ENCODE measurements at regions not wholly inside any gene's neighbourhood (a gene's known extent, or its start where the extent isn't known, plus 50 kb on each side); places are given as distances from the start of the nearest gene placed in this dataset.

DNA sequence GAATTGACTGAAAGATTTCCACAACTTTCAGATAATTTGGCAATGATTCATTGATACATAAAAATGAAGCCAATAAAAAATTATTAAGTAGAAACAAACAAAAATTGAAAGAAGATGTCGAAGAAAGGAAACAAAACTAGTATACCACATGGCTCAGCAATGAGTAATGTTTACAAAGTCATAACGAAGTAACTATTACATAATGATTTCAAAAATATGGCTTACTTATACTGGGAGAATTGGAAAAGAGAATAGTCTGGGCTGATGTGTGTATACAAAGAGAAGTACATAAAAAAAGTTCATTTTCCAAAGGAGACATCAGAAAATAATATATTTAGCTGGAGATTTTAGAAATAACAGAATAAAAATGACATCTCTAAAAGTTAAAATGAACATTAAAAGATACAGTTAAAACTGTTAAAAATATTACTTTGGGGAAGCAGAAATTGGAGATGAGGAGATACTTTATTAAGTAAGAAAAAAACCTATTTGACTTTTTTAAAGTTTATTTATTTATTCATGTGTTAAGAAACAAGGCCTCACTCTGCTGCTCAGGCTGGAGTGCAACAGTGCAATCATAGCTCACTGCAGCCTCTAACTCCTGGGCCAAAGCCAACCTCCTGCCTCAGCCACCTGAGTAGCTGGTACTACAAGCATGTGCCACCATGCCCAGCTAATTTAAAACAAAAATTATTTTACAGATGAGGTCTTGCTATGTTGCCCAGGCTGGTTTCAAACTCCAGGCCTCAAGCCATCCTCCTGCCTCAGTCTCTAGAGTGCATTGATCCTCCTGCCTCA is 409.7 kb upstream of the PIK3C3 start:
- no peak for DNase-seq (ENCODE audit: low spot score)

DNA sequence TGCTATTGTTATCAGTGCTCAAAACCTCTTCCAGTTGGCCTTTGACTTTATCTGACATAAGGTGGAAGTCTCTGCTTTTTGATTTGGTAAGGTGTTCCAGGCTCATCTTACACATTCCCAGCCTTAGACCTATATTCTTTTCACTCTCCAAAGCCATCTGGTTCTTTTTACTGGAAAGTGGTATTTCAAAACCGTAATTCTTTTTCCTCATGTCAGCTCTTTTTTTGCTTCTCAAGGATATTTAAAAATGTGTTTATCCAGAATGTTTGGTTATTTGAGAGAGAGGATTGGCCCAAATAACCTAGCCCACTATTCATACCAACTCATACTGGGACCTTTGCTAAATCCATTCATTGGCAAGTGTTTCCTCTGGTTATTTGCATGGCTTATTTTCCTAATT is 411.2 kb upstream of the PIK3C3 start:
- no peak for DNase-seq (ENCODE audit: low spot score)

DNA sequence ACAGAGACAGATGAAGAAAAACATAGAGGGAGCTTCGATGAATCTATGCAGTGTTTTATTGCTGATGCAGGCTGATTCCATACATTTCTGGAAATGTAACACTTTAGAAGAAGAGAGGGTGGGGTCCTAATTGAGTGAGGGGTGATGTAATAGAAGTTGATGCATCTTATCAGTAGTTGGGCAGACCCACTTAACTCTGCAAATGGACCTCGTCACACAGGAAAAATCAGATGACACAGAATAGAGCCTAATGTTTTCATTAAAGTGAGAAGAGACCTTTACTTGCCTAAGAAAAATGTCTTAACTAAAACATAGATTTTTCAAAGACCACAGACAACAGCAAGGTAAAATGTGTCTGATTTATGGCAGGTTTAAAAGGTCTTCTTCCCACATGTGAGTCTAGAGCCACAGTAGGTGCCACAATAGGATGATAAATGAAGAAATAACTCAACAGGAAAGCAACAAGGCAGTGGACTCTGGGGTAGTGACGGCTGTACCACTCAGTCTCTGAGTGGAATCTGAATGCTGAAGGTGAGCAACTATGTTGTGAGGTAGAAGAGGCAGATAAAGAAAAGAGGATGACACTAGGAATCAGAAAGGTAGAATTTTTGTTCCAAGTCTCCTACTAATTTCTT is 414.7 kb upstream of the PIK3C3 start:
- DNase-seq (ENCODE audit: low spot score) = no peak

DNA sequence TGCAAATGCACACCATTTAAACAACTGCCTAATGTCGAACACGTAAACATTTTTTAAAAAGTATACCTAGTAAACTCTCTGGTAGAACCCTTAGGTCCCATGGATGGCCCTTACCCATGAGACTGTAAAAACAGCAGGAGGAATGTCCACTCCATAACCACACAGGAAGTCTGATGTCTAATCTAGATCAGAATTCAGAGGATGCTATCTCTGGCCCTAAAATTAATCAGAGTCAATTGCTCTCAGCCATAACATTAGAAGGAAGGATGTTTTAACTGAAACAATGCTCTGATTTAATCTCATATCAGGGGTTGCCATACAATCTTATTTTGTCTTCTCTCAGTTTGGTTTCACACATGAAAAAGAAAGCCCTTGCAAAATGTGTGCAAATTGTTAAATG is 416.3 kb upstream of the PIK3C3 start:
- no peak for DNase-seq (ENCODE audit: low spot score)

DNA sequence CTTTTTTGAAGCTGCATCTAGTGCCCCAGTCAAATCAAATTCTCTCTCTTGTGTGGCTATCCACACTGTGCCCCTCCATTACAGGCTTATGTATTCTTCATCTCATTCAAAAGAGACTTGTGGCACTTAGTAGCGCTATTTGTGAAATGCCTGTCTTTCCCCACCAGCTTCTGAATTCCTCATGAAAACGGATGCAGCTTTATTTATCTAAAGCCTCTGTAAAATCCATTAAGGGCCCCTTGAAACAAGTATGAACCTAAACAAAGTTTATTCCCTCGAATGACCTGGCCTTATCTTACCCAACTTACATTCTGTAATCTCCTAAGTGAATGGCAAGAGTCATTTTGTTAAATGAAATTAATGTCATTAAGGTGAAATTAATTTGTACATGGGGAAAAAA is 417.4 kb upstream of the PIK3C3 start:
- no peak for DNase-seq (ENCODE audit: low spot score)

DNA sequence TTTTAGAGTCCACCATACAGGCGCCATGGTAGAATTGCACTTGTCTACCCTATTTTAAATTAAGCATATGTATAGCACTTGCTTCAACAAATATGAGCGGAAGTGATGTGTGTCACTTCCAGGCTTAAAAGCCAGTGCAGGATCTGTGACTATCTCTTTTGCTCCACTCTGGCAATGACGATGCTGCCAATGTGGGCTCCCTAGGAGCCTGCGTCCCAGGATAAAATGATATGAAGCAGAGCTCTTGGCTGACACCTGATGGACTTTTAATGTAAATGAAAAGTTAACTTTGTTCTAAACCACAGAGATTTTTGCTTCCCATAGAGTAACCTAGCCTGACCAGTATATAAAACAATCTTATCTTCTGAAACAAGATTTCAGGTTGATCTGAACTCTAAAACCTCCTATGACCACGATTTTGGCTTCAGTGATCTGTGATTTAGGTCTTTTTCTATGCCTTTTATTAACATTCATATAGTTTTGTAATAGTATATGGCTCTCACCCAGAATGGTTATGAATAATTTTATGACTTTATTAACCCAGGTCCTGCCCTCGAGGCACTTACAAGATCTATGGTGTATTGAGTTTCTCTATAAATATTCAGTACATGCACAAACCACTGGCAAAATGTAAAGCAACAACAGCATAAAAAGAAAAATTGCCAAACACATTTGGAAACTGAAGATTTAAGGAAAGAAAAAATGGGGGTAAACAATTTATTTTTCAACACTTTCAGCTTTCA is 422.5 kb upstream of the PIK3C3 start:
- DNase-seq (ENCODE audit: low spot score) = no peak

DNA sequence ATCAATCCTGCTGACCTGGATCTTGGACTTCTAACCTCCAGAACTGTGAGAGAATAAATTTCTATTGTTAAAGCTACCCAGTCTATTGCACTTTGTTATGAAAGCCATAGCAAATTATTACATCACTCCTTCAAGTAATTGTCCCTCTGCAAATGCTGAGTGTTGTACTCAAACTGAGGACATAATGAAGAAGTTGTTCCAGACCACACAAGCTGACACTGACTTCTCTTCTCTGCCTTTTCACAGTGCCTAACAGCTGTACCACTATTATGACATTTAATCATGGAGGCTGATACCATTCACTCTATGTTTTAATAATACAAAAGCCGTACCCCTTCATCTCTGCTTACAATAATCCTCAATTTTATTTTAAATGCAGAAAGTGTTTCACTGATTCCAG is 424.1 kb upstream of the PIK3C3 start:
- no peak for DNase-seq (ENCODE audit: low spot score)

DNA sequence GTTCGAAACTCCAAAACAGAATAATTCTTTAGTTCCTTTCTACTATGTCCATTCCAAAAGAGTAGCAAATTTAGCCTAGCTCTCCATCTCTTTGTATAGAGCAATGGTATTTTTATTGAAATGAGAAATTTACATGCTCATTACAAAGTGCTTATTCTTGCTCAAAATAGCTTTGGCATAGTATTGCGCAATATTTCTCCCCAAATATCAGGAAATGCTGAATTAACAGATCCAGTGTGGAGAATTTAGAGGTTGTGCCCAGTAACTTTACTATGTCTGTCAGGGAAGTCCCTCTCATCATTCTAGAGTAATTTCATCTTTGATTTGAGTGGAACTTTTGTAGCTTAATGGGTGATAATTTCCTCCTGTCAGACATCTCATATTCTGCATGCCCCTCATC is 425.9 kb upstream of the PIK3C3 start:
- DNase-seq (ENCODE audit: low spot score) = no peak

DNA sequence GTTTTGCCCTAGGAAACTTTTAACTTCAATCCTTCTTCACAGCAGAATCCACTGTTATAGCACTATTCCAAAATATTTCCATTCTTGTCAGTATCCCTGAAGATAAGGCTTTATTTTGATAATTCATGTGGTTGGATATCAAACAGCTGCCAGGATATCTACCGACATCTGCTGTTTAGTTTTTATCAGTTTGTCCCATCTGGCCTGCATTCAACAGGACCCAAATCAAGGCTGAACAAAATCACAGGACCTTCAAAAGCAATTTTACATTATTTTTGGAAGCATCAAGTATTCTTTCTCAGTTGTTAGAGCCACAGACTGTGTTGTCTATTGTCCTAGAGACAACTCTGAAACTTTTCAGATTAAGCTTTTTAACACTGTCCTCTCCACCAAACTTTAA is 429.0 kb upstream of the PIK3C3 start:
- DNase-seq (ENCODE audit: low spot score) = no peak

DNA sequence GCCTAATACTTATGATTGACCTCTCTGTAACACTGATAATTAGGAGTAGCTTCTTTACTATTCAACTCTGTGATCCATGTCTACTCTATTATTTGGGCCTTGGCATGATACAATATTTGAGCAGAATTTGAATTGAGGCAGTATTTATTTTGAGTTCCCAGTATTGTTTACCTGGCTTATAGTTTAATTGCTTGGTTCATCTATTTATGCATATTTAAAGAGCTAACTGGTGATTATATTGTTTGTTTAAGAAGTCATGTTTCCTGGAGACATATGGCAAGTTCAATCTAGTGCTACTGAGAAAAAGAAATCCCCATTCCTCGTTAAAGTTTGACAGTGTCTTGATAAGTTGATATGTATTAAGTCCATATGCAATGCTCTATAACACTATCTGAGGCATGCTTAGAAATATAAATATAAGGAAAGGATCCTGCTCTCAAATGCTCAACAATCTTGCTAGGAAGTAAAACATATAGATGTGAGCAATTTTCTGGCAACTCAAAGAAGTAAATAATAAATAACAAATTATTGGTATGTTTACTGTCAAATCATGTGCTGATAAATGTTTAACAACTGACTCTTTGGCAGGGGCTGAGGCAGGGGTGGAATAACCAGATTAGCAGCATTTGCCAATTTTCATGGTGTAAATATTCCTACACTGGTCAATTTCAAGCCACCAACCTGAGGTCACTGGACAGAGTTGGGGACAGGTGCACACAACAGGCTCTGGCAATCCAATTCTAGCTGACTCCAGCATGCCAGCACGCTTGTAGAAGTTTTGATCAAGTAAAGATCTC is 430.2 kb upstream of the PIK3C3 start:
- DNase-seq (ENCODE audit: low spot score) = no peak

DNA sequence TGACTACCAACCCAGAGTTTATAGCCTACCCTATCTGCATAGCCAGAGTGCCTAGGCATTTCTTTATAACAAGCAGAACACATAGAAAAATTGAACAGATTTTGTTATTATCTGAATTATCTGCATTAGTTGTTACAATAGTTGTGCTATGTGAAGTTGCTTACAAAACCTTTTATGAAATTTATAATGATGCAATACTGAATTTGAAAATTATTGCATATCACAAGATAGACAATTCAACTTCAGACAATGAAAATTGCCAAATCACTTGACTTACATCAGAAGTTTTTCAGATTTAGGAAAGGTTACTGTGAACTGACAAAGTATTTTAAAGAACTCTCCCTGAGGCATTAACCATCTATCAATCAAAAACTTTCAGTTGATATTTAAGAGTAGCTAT is 437.9 kb upstream of the PIK3C3 start:
- no peak for DNase-seq (ENCODE audit: low spot score)

DNA sequence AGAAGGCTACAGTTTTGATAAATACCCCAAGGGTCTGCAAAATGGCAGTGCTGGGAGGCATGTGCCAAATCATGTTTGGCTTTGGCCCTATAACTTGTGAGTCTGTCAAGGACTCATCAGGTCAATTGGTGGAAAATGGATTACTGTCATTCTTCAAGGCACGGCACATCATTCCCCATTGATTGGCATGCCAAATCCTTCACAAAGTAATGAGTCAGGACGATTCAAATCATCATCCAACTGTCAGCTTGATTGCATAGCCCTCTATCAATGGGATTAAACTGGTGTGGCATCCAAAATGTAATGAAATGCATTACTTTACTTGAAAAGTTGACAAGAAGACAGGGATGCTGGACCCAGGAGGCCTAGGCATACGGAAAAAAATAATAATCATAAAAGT is 441.6 kb upstream of the PIK3C3 start:
- DNase-seq (ENCODE audit: low spot score) = no peak

DNA sequence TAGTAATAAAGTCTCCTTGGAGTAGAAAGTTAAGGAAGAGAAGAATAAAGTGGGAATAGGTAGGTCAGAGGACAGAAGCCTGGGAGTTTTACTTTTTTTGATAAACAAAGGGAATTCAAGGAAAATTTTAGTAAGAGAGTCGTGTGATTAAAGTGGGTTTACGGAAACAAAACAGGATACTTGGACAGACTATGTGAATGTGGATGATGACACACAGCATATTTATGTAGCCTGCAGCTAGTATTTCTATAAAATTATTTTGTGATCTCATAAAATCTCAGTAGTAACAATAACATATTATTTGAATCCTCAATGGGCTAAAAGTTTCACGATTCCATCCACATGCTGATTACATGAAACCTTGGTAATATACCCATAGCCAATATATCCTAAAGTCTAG is 450.7 kb upstream of the PIK3C3 start:
- DNase-seq (ENCODE audit: low spot score) = no peak

DNA sequence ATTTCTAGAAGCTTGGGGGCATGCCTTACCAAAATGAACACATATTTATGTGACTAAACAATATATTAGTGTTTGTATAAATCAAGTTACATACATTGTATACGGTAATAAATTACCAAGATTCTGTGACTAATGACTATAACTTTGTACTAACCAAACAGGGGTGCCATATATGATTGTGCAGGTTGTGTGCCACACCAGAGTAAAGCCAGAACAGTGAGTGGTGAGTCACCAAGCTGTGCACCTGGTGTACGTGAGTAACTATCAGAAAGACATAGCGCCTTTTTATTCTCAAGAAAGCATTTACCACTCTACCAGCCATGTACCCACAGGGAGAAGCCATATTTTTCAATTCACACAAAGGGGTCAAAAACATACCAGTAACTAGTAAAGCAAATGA is 453.2 kb upstream of the PIK3C3 start:
- DNase-seq (ENCODE audit: low spot score) = no peak

DNA sequence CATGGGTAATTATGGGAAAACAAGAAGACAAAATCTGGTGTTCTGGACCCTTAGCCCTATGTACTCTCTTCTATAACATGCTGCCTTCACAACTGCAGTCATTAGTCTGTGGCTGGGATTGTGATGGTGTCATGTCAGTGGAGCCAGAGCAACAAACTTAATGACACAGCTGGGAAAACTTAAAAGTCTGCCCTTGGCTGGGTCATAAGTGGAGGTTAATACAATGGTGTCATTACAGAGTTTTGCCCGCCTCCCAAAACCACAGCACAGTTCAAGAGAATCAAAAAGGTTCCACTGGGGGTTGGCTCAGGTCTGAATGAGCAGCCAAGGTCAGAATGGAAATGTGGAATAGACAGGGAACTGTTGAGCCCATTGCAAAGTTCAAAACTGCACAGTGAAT is 455.7 kb upstream of the PIK3C3 start:
- DNase-seq (ENCODE audit: low spot score) = no peak

DNA sequence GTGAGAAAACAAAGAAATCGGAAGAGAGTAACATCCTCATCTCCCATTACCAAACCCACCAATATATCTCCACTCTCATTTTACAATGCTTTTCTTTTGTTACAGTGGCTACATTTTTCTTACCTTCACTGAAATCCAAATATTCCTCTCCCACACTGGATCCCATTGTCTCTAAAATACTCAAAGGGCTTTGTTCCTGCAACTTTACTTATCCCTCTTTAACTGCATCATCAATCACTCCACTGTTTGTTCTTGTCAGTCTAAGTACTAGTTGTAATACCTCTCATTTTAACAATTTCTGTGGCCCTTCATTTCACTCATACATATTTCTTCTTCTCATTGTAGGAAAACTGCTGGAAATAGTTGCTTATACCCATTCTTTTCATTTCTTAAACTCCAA is 464.2 kb upstream of the PIK3C3 start:
- no peak for DNase-seq (ENCODE audit: low spot score)

DNA sequence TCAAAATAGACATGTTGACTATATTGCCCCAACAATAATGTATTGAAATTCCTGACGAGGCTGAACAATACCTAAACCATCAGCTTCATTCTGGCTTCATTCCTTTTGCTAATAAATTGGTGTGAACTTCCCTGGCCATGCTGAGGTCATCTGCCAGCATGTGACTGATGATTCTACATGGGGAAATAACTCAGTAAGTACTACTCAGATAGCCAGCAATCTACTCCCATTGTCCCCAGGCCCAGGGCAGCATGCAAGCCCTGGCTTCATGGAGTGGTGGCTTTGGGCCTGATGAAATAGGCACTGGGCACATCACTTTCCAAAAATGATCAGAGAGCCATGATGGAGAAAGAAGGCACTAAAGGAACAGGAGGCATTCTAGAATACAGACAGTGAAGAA is 468.5 kb upstream of the PIK3C3 start:
- no peak for DNase-seq (ENCODE audit: low spot score)

DNA sequence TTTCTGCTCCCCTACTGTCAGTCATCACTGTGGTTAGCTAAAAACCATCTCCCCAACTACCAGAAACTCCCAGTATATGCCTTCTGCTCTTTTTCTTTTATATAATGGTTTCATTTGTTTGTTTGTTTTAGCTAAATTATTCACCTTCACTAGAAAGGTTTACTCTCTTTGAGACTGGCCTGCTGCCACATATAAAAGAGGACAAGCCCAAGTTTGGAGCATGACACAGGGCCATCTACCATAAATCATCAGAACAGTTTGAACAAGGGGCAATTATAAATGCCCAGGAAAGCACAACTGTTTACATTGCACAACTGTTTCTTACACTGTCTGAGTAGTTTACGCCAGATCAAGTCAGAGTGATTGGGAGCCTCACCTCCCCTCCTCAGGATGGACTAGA is 471.0 kb upstream of the PIK3C3 start:
- no peak for DNase-seq (ENCODE audit: low spot score)

DNA sequence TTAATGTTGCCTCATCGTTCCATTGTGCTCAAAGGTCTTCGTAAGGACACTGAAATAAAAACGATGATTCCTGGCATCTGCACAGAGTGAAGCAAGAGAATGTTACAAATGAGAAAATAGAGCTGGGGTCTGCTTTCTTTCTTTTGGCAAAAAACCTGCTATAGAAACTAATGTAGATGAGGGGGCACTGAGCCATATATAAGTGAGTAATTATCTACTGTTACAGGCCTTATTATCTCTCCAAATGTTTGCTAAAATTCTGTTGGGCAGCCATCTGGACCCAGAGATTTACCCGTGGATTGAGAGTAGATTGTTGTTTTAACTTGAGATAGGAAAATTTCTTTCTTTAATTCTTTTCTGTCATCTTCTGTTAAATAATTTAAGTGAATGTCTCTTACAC is 472.5 kb upstream of the PIK3C3 start:
- DNase-seq (ENCODE audit: low spot score) = no peak

DNA sequence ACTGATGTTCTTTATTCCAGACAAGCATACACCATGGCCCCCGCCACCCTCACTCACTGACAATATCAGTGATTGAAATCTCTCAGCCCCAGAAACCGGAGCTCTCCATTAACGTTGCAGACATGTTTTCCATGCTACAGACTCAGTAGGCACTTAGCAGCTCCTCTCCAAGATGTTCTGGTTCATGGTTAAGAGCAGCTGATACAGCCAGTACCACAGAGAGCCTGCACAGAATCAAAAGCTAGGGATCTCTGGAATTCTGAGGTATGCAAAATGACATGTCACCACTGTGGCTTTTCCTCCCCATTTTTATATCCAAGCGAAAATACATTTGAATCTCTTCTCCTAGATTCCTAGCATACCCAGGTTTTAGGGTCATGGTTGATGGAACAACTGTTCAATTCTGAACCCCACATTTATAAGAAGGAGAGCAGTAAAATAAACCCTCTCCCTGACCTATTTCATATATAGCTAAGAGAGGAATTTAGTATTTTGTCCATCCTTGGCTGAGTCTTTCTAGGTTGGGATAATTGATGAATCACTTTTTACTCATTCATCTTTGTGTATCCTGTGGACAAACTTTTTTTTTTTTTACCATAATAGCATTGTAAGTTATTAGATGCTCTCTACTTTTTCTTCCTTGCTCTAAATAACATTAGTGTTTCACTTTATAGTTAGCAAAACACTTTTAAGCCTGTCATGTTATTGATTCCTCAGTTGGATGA is 488.4 kb upstream of the PIK3C3 start:
- DNase-seq (ENCODE audit: low spot score) = no peak

DNA sequence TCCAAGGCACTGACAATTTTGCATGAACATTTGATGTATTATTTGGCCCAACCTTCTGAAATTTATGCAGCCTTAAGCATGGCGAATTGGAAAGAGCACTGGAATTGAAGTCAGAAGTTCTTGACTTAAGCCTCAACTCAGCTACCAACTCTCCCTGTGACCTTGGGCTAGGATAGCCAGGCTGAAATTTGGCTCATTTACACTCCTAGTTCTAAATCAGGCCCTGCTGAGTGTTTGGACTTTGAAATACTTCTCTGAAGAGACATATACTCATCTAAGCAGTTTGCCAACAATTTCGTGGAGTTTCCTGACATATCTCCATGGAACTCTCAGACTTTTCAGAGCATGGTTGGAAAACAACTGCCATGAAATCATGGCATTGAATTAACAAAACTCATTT is 489.6 kb upstream of the PIK3C3 start:
- DNase-seq (ENCODE audit: low spot score) = no peak
